Adrenal gland (tissue), 9 donors: ENCODE measurements at regions not wholly inside any gene's neighbourhood (a gene's known extent, or its start where the extent isn't known, plus 50 kb on each side); places are given as distances from the start of the nearest gene placed in this dataset.

Experiments
- DNase-seq, 7 donors: peaks; one replicate each; pipeline ENCODE4 v3.0.0-alpha.2; 2019 to 2020
- H3K27ac ChIP-seq, 5 donors: fragments of 200-600 bp; sonication (generic) in 4 of 5; 1 replicate in 3 of 5; 2 replicates in 2 of 5; pipeline versions ENCODE4 v1.5.1 to v1.8.0; 2016 to 2020; ENCODE audit warnings: mild to moderate bottlenecking in 1 of 5
- H3K27me3 ChIP-seq: fragments of 200-600 bp; 2 replicates; pipeline ENCODE4 v1.8.0; 2021
- H3K36me3 ChIP-seq, 2 donors: fragments of 200-600 bp; replicated peaks in 1 of 2; 1 replicate in 1 of 2; 2 replicates in 1 of 2; pipeline versions ENCODE4 v1.5.1 to v1.8.0; 2018 to 2022
- H3K4me1 ChIP-seq, 2 donors: fragments of 200-600 bp; replicated peaks in 1 of 2; 1 replicate in 1 of 2; 2 replicates in 1 of 2; pipeline versions ENCODE4 v1.5.1 to v1.8.0; 2018 to 2021
- H3K4me3 ChIP-seq, 4 donors: fragments of 200-600 bp; sonication (generic) in 3 of 4; one replicate each; pipeline ENCODE4 v1.5.1; 2016 to 2018
- H3K9me3 ChIP-seq, 3 donors: fragments of 200-600 bp; sonication (generic) in 1 of 3; replicated peaks in 1 of 3; 1 replicate in 2 of 3; 2 replicates in 1 of 3; pipeline versions ENCODE4 v1.5.1 to v1.8.0; 2016 to 2021
- POLR2A ChIP-seq, 2 donors: fragments of 450-650 bp; IDR thresholded peaks; one replicate each; pipeline ENCODE4 v1.6.1; 2017; ENCODE audit warnings: antibody characterized with exemption in 2 of 2, mild to moderate bottlenecking in 2 of 2, moderate library complexity in 1 of 2
- WGBS, 4 donors: extraction: QIAGEN DNeasy Blood & Tissue Kit in 2 of 4; methylation state at CpG; one replicate each; pipeline versions ENCODE4 v1.1.5 to v1.1.7; 2013 to 2017; 5-methylcytosine and 5-hydroxymethylcytosine counted together
- intact Hi-C, 2 donors: fragments of 100-400 bp; cut with DNase I; formaldehyde crosslinking; loops; one replicate each; pipeline versions ENCODE4 v1.14.1 to v1.15.0; 2022 to 2023
- TF ChIP-seq, protein P1 (sequence below), 6 experiments: fragments of 450-650 bp in 4 of 6; fragments of 200-600 bp in 2 of 6; sonication (generic) in 1 of 6; IDR thresholded peaks; 1 replicate in 5 of 6; 2 replicates in 1 of 6; pipeline versions ENCODE4 v1.5.1 to v1.8.0; 2016 to 2021; ENCODE audit warnings: antibody characterized with exemption in 6 of 6, mild to moderate bottlenecking in 2 of 6, moderate library complexity in 1 of 6
- donor health status: healthy with polysubstance abuse.
- donor health status: Bipolar disorder and iron deficiency.
- donor health status: DM: yes; HTN: yes; CAD: no.
- donor health status: DM: no; HTN: no; CAD: no.
- donor health status: DM: no; HTN: no; CAD: no.

DNA sequence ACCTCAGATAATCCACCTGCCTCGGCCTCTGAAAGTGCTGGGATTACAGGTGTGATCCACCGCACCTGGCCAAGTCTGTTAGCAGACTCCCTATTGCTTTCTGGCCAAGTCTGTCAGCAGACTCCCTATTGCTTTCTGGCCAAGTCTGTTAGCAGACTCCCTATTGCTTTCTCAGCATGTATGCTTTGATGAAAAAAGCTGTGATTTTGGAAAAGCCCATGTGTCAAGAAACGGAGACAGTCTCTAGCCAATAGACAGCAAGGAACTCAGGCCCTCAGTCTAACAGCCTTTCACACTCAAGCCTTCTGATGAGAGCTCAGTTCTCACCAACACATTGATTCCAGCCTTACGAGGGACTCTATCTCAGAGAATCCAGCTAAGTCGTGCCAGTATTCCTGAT, 158.8 kb upstream of the KRR1 start:
- intact Hi-C loops: no loop called here
- Histone ChIP-seq H3K4me1 (no peaks in the 10 kb centered on the region), H3K4me3 (no peak overlapping the region), H3K27me3 (no peaks in the 10 kb centered on the region), H3K36me3 (no peaks in the 10 kb centered on the region), H3K9me3 (no peaks in the 10 kb centered on the region), H3K27ac (no peak overlapping the region)
- no peak for DNase-seq
- TF ChIP-seq, protein P1, sequence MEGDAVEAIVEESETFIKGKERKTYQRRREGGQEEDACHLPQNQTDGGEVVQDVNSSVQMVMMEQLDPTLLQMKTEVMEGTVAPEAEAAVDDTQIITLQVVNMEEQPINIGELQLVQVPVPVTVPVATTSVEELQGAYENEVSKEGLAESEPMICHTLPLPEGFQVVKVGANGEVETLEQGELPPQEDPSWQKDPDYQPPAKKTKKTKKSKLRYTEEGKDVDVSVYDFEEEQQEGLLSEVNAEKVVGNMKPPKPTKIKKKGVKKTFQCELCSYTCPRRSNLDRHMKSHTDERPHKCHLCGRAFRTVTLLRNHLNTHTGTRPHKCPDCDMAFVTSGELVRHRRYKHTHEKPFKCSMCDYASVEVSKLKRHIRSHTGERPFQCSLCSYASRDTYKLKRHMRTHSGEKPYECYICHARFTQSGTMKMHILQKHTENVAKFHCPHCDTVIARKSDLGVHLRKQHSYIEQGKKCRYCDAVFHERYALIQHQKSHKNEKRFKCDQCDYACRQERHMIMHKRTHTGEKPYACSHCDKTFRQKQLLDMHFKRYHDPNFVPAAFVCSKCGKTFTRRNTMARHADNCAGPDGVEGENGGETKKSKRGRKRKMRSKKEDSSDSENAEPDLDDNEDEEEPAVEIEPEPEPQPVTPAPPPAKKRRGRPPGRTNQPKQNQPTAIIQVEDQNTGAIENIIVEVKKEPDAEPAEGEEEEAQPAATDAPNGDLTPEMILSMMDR (IDR thresholded peaks at IDR 0.05): no peak
- no peak for TF ChIP-seq POLR2A (IDR thresholded peaks at IDR 0.05)
- 73 to 81% (median 78%) methylated on average over 5 of the region's 5 CpGs for WGBS, 4 donors

DNA sequence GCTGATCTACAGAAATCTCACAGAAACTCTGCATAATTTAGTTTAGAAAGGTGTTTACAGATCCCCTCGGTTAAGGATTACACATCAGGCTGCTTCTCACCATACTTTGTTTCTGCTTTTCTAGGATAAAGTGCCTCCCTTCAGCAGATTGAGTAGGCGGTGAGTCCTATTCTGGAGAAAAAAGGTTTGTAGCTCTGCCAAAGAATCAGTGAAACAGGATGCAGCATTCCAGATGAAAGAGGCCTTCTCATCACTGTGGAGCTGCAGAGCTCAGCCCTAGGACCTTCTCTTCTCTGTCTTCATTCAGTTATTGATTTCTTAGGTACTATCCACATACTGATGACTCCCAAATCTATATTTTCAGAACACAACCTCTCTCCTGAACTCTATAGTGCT, 155.5 kb upstream of the KRR1 start:
- Histone ChIP-seq H3K27me3 (no peaks in the 10 kb centered on the region), H3K4me1 (no peaks in the 10 kb centered on the region), H3K36me3 (no peaks in the 10 kb centered on the region), H3K27ac (no peak overlapping the region), H3K4me3 (no peak overlapping the region), H3K9me3 (no peaks in the 10 kb centered on the region)
- WGBS, 4 donors: 59 to 88% (median 72%) methylated on average over 2 of the region's 2 CpGs
- TF ChIP-seq POLR2A (IDR thresholded peaks at IDR 0.05): no peak
- TF ChIP-seq, protein P1 (IDR thresholded peaks at IDR 0.05): no peak
- no peak for DNase-seq
- intact Hi-C loops: no loop called here

DNA sequence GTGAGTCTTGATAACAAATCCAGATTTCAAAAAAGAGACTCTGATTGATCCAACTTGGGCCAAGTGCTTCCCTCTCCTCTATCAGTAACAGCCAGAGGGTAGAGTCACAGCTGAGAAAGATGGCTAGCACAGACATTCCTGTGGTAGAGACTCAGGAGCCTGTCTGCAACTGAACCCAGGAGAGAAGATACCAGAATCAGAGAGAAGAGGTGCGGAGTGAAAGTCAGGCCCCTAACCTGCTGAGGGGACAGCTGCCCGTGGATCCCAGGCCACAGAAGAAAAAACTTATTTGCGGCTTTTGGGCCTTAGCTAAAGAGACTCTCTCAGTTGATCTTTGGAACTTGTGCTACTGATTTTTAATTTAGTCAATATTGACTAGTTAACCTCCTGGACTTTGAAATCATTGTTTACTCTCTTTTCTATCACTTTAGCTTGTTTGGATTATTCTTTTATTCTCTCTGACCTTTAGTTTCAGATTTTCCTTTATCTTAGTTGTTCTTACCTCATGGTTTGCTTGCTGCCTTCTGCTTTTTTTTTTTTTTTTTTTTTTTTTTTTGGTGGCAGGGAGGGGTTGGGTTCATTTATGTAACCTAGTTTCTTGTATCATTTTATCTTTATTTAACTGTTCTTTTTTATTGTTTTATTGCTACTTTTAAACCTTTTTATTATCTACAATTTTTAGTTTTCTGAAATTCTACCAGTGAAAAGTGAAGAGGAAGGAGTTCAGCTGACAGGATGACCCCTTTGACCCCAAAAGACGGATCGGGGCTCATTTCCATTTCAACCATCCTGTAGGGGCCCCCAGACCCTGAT, 154.9 kb upstream of the KRR1 start:
- no peak for DNase-seq
- Histone ChIP-seq H3K27ac (no peak overlapping the region), H3K4me3 (no peak overlapping the region), H3K27me3 (no peaks in the 10 kb centered on the region), H3K4me1 (peaks cover 0 to 5% of the 10 kb centered on the region in 2 donors), H3K9me3 (no peaks in the 10 kb centered on the region), H3K36me3 (no peaks in the 10 kb centered on the region)
- intact Hi-C loops: no loop called here
- TF ChIP-seq, protein P1 (IDR thresholded peaks at IDR 0.05): no peak
- TF ChIP-seq POLR2A (IDR thresholded peaks at IDR 0.05): no peak
- WGBS, 4 donors: 69 to 87% (median 75%) methylated on average over 5 of the region's 5 CpGs

DNA sequence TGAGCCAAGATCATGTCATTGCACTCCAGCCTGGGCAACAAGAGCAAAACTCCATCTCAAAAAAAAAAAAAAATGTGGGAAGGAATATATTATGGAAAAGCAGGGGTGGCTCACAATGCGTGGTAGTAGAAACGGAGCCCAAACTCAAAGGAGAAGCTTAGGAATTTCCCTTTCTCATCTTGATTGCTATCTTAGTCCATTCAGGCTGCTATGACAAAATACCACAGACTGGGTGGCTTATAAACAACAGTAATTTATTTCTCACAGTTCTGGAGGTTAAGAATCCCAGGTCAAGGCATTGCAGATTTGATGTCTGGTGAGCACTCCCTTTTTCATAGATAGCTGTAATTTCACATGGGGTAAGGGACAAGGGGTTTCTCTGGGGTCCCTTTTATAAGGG, 153.8 kb upstream of the KRR1 start:
- intact Hi-C loops: no loop called here
- H3K27ac ChIP-seq: no peak overlapping the region
- H3K4me3 ChIP-seq: no peak overlapping the region
- no peak for TF ChIP-seq POLR2A (IDR thresholded peaks at IDR 0.05)
- TF ChIP-seq, protein P1 (IDR thresholded peaks at IDR 0.05): no peak
- no peaks in the 10 kb centered on the region for H3K9me3 ChIP-seq
- no peak for DNase-seq
- H3K27me3 ChIP-seq: no peaks in the 10 kb centered on the region
- WGBS, 4 donors: 78 to 91% (median 86%) methylated on average over 2 of the region's 2 CpGs
- H3K36me3 ChIP-seq: no peaks in the 10 kb centered on the region
- H3K4me1 ChIP-seq: peaks cover 0 to 14% of the 10 kb centered on the region in 2 donors
